HG03280 (cell line): ENCODE measurements at regions not wholly inside any gene's neighbourhood (a gene's known extent, or its start where the extent isn't known, plus 50 kb on each side); places are given as distances from the start of the nearest gene placed in this dataset.

Experiments used
- ATAC-seq: cut with Tn5 transposase; IDR thresholded peaks from one replicate; pipeline ENCODE4 v1.9.1; 2021; ENCODE audit warnings: mild to moderate bottlenecking, moderate library complexity; ENCODE audit not compliant: unreplicated experiment

- no peak for ATAC-seq
Observed at GRCh38 chr4:115850799-115851509, 737.5 kb upstream of the NDST4 start.

- ATAC-seq = no peak
Observed at GRCh38 chr4:115844180-115844579, 730.8 kb upstream of the NDST4 start.

- no peak for ATAC-seq
Observed at GRCh38 chr4:115841871-115842270, 728.5 kb upstream of the NDST4 start.

GRCh38 chr4:115834441-115834840 is 721.0 kb upstream of the NDST4 start:
- no peak for ATAC-seq

- no peak for ATAC-seq
Observed at GRCh38 chr4:115824630-115825029, 711.2 kb upstream of the NDST4 start.

GRCh38 chr4:115803825-115804224 is 690.4 kb upstream of the NDST4 start:
- no peak for ATAC-seq

GRCh38 chr4:115790812-115791211 is 677.4 kb upstream of the NDST4 start:
- no peak for ATAC-seq

GRCh38 chr4:115781528-115782146 is 668.2 kb upstream of the NDST4 start:
- ATAC-seq = no peak

- peak; percentile 56 for ATAC-seq
Observed at GRCh38 chr4:115780835-115781234, 667.4 kb upstream of the NDST4 start.

- ATAC-seq = no peak
Observed at GRCh38 chr4:115780268-115780667, 666.8 kb upstream of the NDST4 start.

GRCh38 chr4:115770046-115770543 is 656.7 kb upstream of the NDST4 start:
- no peak for ATAC-seq

GRCh38 chr4:115769396-115769795 is 656.0 kb upstream of the NDST4 start:
- ATAC-seq = no peak

GRCh38 chr4:115763051-115763450 is 649.6 kb upstream of the NDST4 start:
- no peak for ATAC-seq

GRCh38 chr4:115759231-115759630 is 645.8 kb upstream of the NDST4 start:
- no peak for ATAC-seq

- no peak for ATAC-seq
Observed at GRCh38 chr4:115749404-115749803, 636.0 kb upstream of the NDST4 start.

- ATAC-seq = no peak
Observed at GRCh38 chr4:115740806-115741205, 627.4 kb upstream of the NDST4 start.

GRCh38 chr4:115729739-115730266 is 616.4 kb upstream of the NDST4 start:
- ATAC-seq = no peak

GRCh38 chr4:115723621-115724020 is 610.2 kb upstream of the NDST4 start:
- no peak for ATAC-seq

- no peak for ATAC-seq
Observed at GRCh38 chr4:115720611-115721010, 607.2 kb upstream of the NDST4 start.

GRCh38 chr4:115711575-115711974 is 598.2 kb upstream of the NDST4 start:
- ATAC-seq = no peak

GRCh38 chr4:115688961-115689360 is 575.5 kb upstream of the NDST4 start:
- ATAC-seq = no peak

- no peak for ATAC-seq
Observed at GRCh38 chr4:115687052-115687755, 573.8 kb upstream of the NDST4 start.
